Osteoblast (primary cell): ENCODE measurements at regions not wholly inside any gene's neighbourhood (a gene's known extent, or its start where the extent isn't known, plus 50 kb on each side); places are given as distances from the start of the nearest gene placed in this dataset.

Source experiments
- DNase-seq: peaks from one replicate; pipeline ENCODE4 v3.0.0; 2011; ENCODE audit warnings: low spot score, mixed read lengths; ENCODE audit not compliant: insufficient read length; ENCODE audit errors: missing footprints
- H2AFZ ChIP-seq: 2 replicates; pipeline ENCODE4 v1.6.0; 2011; ENCODE audit warnings: mild to moderate bottlenecking, low read length
- H3K27ac ChIP-seq: 2 replicates; pipeline ENCODE4 v1.5.1; 2011; ENCODE audit warnings: mild to moderate bottlenecking, low read depth, low read length, moderate library complexity
- H3K27me3 ChIP-seq: 2 replicates; pipeline ENCODE4 v1.6.0; 2012; ENCODE audit warnings: mild to moderate bottlenecking, control low read depth, inconsistent platforms, low read length, moderate library complexity; ENCODE audit not compliant: insufficient read depth
- H3K36me3 ChIP-seq: 2 replicates; pipeline ENCODE4 v1.5.1; 2011; ENCODE audit warnings: mild to moderate bottlenecking, low read length, control low read depth, moderate library complexity; ENCODE audit not compliant: insufficient read depth
- H3K4me1 ChIP-seq: 2 replicates; pipeline ENCODE4 v1.5.1; 2011; ENCODE audit warnings: mild to moderate bottlenecking, low read length, control low read depth, moderate library complexity; ENCODE audit not compliant: insufficient read depth
- H3K4me2 ChIP-seq: 2 replicates; pipeline ENCODE4 v1.6.0; 2011; ENCODE audit warnings: mild to moderate bottlenecking, low read length; ENCODE audit not compliant: insufficient read depth
- H3K4me3 ChIP-seq: fragments of 200-600 bp; sonication (generic); 3 replicates; pipeline ENCODE4 v1.5.1; 2012; ENCODE audit warnings: mild to moderate bottlenecking, low read length, inconsistent platforms; ENCODE audit not compliant: insufficient read depth
- H3K79me2 ChIP-seq: 2 replicates; pipeline ENCODE4 v1.6.0; 2012; ENCODE audit warnings: mild to moderate bottlenecking, low read length, control low read depth, inconsistent platforms; ENCODE audit not compliant: insufficient read depth
- H3K9me3 ChIP-seq: 2 replicates; pipeline ENCODE4 v1.5.1; 2011; ENCODE audit warnings: low read depth, low read length, control low read depth
- H4K20me1 ChIP-seq: 2 replicates; pipeline ENCODE4 v1.6.0; 2012; ENCODE audit warnings: mild to moderate bottlenecking, low read length, control low read depth; ENCODE audit not compliant: insufficient read depth
- CTCF ChIP-seq: IDR thresholded peaks from 2 replicates; pipeline ENCODE4 v1.5.1; 2011; ENCODE audit warnings: mild to moderate bottlenecking, low read depth, low read length, moderate library complexity; ENCODE audit errors: extremely low read depth

GRCh38 chr1:65558215-65558614, 137.7 kb downstream of the LEPR start:
- H3K4me2 ChIP-seq: no peak overlapping the region
- H3K9me3 ChIP-seq: no peaks in the 10 kb centered on the region
- DNase-seq: no peak
- H3K4me3 ChIP-seq: no peak overlapping the region
- H4K20me1 ChIP-seq: no peaks in the 10 kb centered on the region
- TF ChIP-seq CTCF: no peak
- H3K27me3 ChIP-seq: no peaks in the 10 kb centered on the region
- H2AFZ ChIP-seq: no peak overlapping the region
- no peak overlapping the region for H3K27ac ChIP-seq
- peaks cover 5% of the 10 kb centered on the region for H3K4me1 ChIP-seq
- no peaks in the 10 kb centered on the region for H3K36me3 ChIP-seq
- H3K79me2 ChIP-seq: no peaks in the 10 kb centered on the region

- Histone ChIP-seq H3K27ac (no peak overlapping the region), H3K79me2 (no peaks in the 10 kb centered on the region), H3K4me1 (no peaks in the 10 kb centered on the region), H3K4me2 (no peak overlapping the region), H3K9me3 (no peaks in the 10 kb centered on the region), H2AFZ (no peak overlapping the region), H3K36me3 (no peaks in the 10 kb centered on the region), H3K4me3 (no peak overlapping the region), H3K27me3 (no peaks in the 10 kb centered on the region), H4K20me1 (no peaks in the 10 kb centered on the region)
- no peak for DNase-seq
- no peak for TF ChIP-seq CTCF
Measured at GRCh38 chr1:65564493-65564892, 144.0 kb downstream of the LEPR start.

GRCh38 chr1:65568285-65568684, 147.8 kb downstream of the LEPR start:
- no peaks in the 10 kb centered on the region for H3K9me3 ChIP-seq
- no peak overlapping the region for H2AFZ ChIP-seq
- TF ChIP-seq CTCF: no peak
- H3K27ac ChIP-seq: no peak overlapping the region
- no peak overlapping the region for H3K4me2 ChIP-seq
- no peaks in the 10 kb centered on the region for H4K20me1 ChIP-seq
- peaks cover 5% of the 10 kb centered on the region for H3K36me3 ChIP-seq
- no peaks in the 10 kb centered on the region for H3K79me2 ChIP-seq
- DNase-seq: no peak
- no peaks in the 10 kb centered on the region for H3K27me3 ChIP-seq
- no peak overlapping the region for H3K4me3 ChIP-seq
- no peaks in the 10 kb centered on the region for H3K4me1 ChIP-seq

- Histone ChIP-seq H3K79me2 (no peaks in the 10 kb centered on the region), H3K9me3 (no peaks in the 10 kb centered on the region), H3K4me1 (no peaks in the 10 kb centered on the region), H3K36me3 (peaks cover 19% of the 10 kb centered on the region), H3K4me2 (no peak overlapping the region), H3K27me3 (no peaks in the 10 kb centered on the region), H4K20me1 (no peaks in the 10 kb centered on the region), H3K27ac (no peak overlapping the region), H3K4me3 (no peak overlapping the region), H2AFZ (no peak overlapping the region)
- TF ChIP-seq CTCF: no peak
- no peak for DNase-seq
Measured at GRCh38 chr1:65572701-65573421, 152.4 kb downstream of the LEPR start.
